K562 (cell line): ENCODE measurements at regions not wholly inside any gene's neighbourhood (a gene's known extent, or its start where the extent isn't known, plus 50 kb on each side); places are given as distances from the start of the nearest gene placed in this dataset.

Experiments used
- ATAC-seq: fragments of 200-7000 bp; cut with Tn5 transposase; 3 replicates; pipeline ENCODE4 v1.9.1; 2020; ENCODE audit warnings: moderate library complexity
- BruUV-seq: library from RNA; stranded (reverse); fragments of 400-500 nt; replicated peaks from 2 replicates; lab custom pipeline; 2021; lab: Mats Ljungman, UMichigan
- CTCF ChIA-PET: fragments of 300-600 bp; formaldehyde crosslinking; extraction: SDS; loops from one replicate; lab custom pipeline; 2021; ENCODE audit warnings: low intra/inter-chr PET ratio; lab: Yijun Ruan, JAX
- POLR2A ChIA-PET: fragments of 300-600, 350-650 bp; sonication (Branson Sonifier 250); formaldehyde crosslinking; extraction: SDS; loops from one replicate; lab custom pipeline; 2021; ENCODE audit warnings: antibody characterized with exemption, inconsistent platforms; lab: Yijun Ruan, JAX
- DNase-seq, 4 experiments: peaks; one replicate each; pipeline versions ENCODE4 v3.0.0 to v3.0.0-alpha.2; 2011 to 2018; ENCODE audit warnings: low spot score in 3 of 4, mixed read lengths in 3 of 4; ENCODE audit errors: extremely low read depth in 1 of 4
- FAIRE-seq: peaks from 2 replicates; lab custom pipeline; 2011; peaks lifted over from hg19 to GRCh38; lab: Jason Lieb, UNC
- H2AFZ ChIP-seq: 2 replicates; pipeline ENCODE4 v1.6.0; 2011; ENCODE audit warnings: low read depth, low read length, control low read depth, inconsistent platforms
- H3K27ac ChIP-seq: fragments of 200-600 bp; 3 replicates; pipeline ENCODE4 v1.8.0; 2011; ENCODE audit warnings: low read depth, mild to moderate bottlenecking, control low read depth, inconsistent platforms, low read length, moderate library complexity, mixed read lengths; ENCODE audit errors: extremely low read depth
- H3K27me3 ChIP-seq, 2 experiments: fragments of 300-600 bp in 1 of 2; 2 replicates in 1 of 2; 3 replicates in 1 of 2; pipeline versions ENCODE4 v1.6.0 to v1.8.0; 2011; ENCODE audit warnings: inconsistent platforms in 2 of 2, low read length in 2 of 2, mild to moderate bottlenecking in 1 of 2, mixed read lengths in 1 of 2, moderate library complexity in 1 of 2; ENCODE audit not compliant: control insufficient read depth in 2 of 2, insufficient read depth in 2 of 2
- H3K36me3 ChIP-seq: fragments of 300-600 bp; 3 replicates; pipeline ENCODE4 v1.8.0; 2011; ENCODE audit warnings: mild to moderate bottlenecking, low read length, inconsistent platforms; ENCODE audit not compliant: control insufficient read depth, insufficient read depth
- H3K4me1 ChIP-seq, 2 experiments: fragments of 200-600 bp in 1 of 2; replicated peaks in 1 of 2; 2 replicates in 1 of 2; 3 replicates in 1 of 2; pipeline versions ENCODE4 v1.5.1 to v1.8.0; 2011; ENCODE audit warnings: inconsistent platforms in 2 of 2, low read length in 2 of 2, mild to moderate bottlenecking in 1 of 2, mixed read lengths in 1 of 2, moderate library complexity in 1 of 2; ENCODE audit not compliant: control insufficient read depth in 2 of 2, insufficient read depth in 2 of 2
- H3K4me2 ChIP-seq: 2 replicates; pipeline ENCODE4 v1.6.1; 2011; ENCODE audit warnings: low read length, control low read depth, inconsistent platforms, mixed read lengths; ENCODE audit not compliant: insufficient read depth
- H3K4me3 ChIP-seq: fragments of 200-600 bp; sonication (generic), shearing (Covaris generic); 2 replicates; pipeline ENCODE4 v1.5.1; 2016; ENCODE audit warnings: control low read depth, inconsistent platforms
- H3K79me2 ChIP-seq: fragments of 200-600 bp; 3 replicates; pipeline ENCODE4 v1.8.0; 2011; ENCODE audit warnings: low read length, inconsistent platforms; ENCODE audit not compliant: control insufficient read depth, insufficient read depth
- H3K9ac ChIP-seq, 2 experiments: 2 replicates each; pipeline versions ENCODE4 v1.6.0 to v1.6.1; 2011; ENCODE audit warnings: low read depth in 2 of 2, low read length in 2 of 2, control low read depth in 1 of 2, inconsistent platforms in 1 of 2, mild to moderate bottlenecking in 1 of 2, mixed read lengths in 1 of 2; ENCODE audit not compliant: insufficient read depth in 1 of 2
- H3K9me1 ChIP-seq: one replicate; pipeline ENCODE4 v1.6.0; 2011; ENCODE audit warnings: inconsistent platforms, mild to moderate bottlenecking, low read length, moderate library complexity; ENCODE audit not compliant: control insufficient read depth, insufficient read depth
- H3K9me3 ChIP-seq: replicated peaks from 2 replicates; pipeline ENCODE4 v1.5.1; 2011; ENCODE audit warnings: low read depth, low read length, inconsistent platforms; ENCODE audit not compliant: control insufficient read depth, insufficient read depth
- H4K20me1 ChIP-seq: replicated peaks from 2 replicates; pipeline ENCODE4 v1.6.1; 2011; ENCODE audit warnings: low read length, inconsistent platforms, mixed read lengths; ENCODE audit not compliant: control insufficient read depth, insufficient read depth
- AFF4 ChIP-seq: sonication (generic); formaldehyde crosslinking; IDR thresholded peaks from 2 replicates; pipeline ENCODE4 v1.8.0; 2023; ENCODE audit warnings: mild to moderate bottlenecking, missing genetic modification reagents
- ARID3B ChIP-seq: fragments of 250-450 bp; sonication (Bioruptor Pico); IDR thresholded peaks from 2 replicates; pipeline ENCODE4 v1.4.0; 2020; ENCODE audit warnings: borderline replicate concordance
- BRD4 ChIP-seq: fragments of 200-600 bp; sonication (generic); IDR thresholded peaks from 2 replicates; pipeline ENCODE4 v1.6.1; 2017; ENCODE audit warnings: inconsistent platforms
- CBX5 ChIP-seq: IDR thresholded peaks from 2 replicates; pipeline ENCODE4 v1.6.1; 2014; ENCODE audit warnings: low read depth, borderline replicate concordance
- CHD2 ChIP-seq: IDR thresholded peaks from 2 replicates; pipeline ENCODE4 v1.6.1; 2011; ENCODE audit warnings: low read depth, low read length
- CXXC5 ChIP-seq: fragments of 250-450 bp; sonication (Bioruptor Pico); IDR thresholded peaks from 2 replicates; pipeline ENCODE4 v1.8.0; 2022; ENCODE audit warnings: inconsistent platforms, mild to moderate bottlenecking, moderate library complexity
- ETV6 ChIP-seq, 3 experiments: fragments of 150-350 bp in 1 of 3; sonication (generic) in 1 of 3; formaldehyde crosslinking in 1 of 3; IDR thresholded peaks; 2 replicates each; pipeline versions ENCODE4 v1.6.1 to v1.8.0; 2014 to 2022; ENCODE audit warnings: borderline replicate concordance in 2 of 3, low read depth in 2 of 3, antibody characterized with exemption in 1 of 3, low read length in 1 of 3, mild to moderate bottlenecking in 1 of 3, missing genetic modification reagents in 1 of 3
- HDAC8 ChIP-seq: fragments of 450-650 bp; IDR thresholded peaks from 2 replicates; pipeline ENCODE4 v1.6.1; 2016; ENCODE audit warnings: mild to moderate bottlenecking, missing genetic modification characterization, moderate library complexity, missing compliant biosample characterization
- NFIC ChIP-seq: fragments of 450-650 bp; IDR thresholded peaks from 2 replicates; pipeline ENCODE4 v1.6.1; 2017; ENCODE audit warnings: mild to moderate bottlenecking, inconsistent platforms
- PHB2 ChIP-seq: fragments of 450-650 bp; IDR thresholded peaks from 2 replicates; pipeline ENCODE4 v1.6.1; 2017; ENCODE audit warnings: low read depth
- PTRF ChIP-seq: fragments of 450-650 bp; IDR thresholded peaks from 2 replicates; pipeline ENCODE4 v1.6.1; 2016; ENCODE audit warnings: mild to moderate bottlenecking, missing genetic modification characterization, missing compliant biosample characterization
- RFX5 ChIP-seq: IDR thresholded peaks from 2 replicates; pipeline ENCODE4 v1.6.1; 2011; ENCODE audit warnings: low read depth, mild to moderate bottlenecking, improper control_type of control experiment, low read length
- VEZF1 ChIP-seq: fragments of 200-800 bp; sonication (Bioruptor generic); IDR thresholded peaks from 2 replicates; pipeline ENCODE4 v1.6.1; 2017; ENCODE audit warnings: missing genetic modification characterization, missing compliant biosample characterization
- ZBTB34 ChIP-seq: fragments of 250-450 bp; sonication (Bioruptor Pico); IDR thresholded peaks from 2 replicates; pipeline ENCODE4 v1.8.0; 2021; ENCODE audit warnings: mild to moderate bottlenecking, moderate library complexity
- ZNF124 ChIP-seq: sonication (generic); formaldehyde crosslinking; IDR thresholded peaks from 2 replicates; pipeline ENCODE4 v1.8.1; 2022; ENCODE audit warnings: missing genetic modification reagents
- ZNF408 ChIP-seq: fragments of 250-450 bp; sonication (Bioruptor Pico); IDR thresholded peaks from 2 replicates; pipeline ENCODE4 v1.4.0; 2020; ENCODE audit warnings: low read depth, mild to moderate bottlenecking, moderate library complexity
- in situ Hi-C: fragments of 300-500 bp; cut with MboI; formaldehyde crosslinking; loops from 4 replicates; pipeline ENCODE4 v1.15.0; 2018; ENCODE audit warnings: inconsistent platforms, mixed read lengths
- intact Hi-C: fragments of 100-400 bp; cut with micrococcal nuclease; formaldehyde crosslinking; loops from 2 replicates; pipeline ENCODE4 v1.14.2; 2022

- no TSS peak for BruUV-seq
- Histone ChIP-seq H3K9me3 (no peaks in the 10 kb centered on the region), H3K9me1 (no peaks in the 10 kb centered on the region), H3K36me3 (no peaks in the 10 kb centered on the region), H3K79me2 (no peaks in the 10 kb centered on the region), H3K4me2 (no peak overlapping the region), H3K4me1 (no peaks in the 10 kb centered on the region), H2AFZ (no peak overlapping the region), H3K9ac (no peak overlapping the region), H4K20me1 (no peaks in the 10 kb centered on the region), H3K27me3 (no peaks in the 10 kb centered on the region), H3K27ac (no peak overlapping the region), H3K4me3 (no peak overlapping the region)
- FAIRE-seq (no peak), DNase-seq (no peak), ATAC-seq (no peak)
- ChIA-PET POLR2A (no interaction called here), CTCF (no interaction called here)
- in situ Hi-C loops (no loop called here), intact Hi-C loops (no loop called here)
- TF ChIP-seq PTRF (tag), result no peak
- TF ChIP-seq PHB2, result no peak
- TF ChIP-seq ARID3B, result no peak
- no peak for TF ChIP-seq NFIC
- TF ChIP-seq ETV6 (IDR thresholded peaks at IDR 0.05; ENCODE audit: borderline replicate concordance in 1 of 2, low read depth in 2 of 2, low read length in 1 of 2), result no peak
- no peak for TF ChIP-seq ETV6 (CRISPR knock-in tag; IDR thresholded peaks at IDR 0.05; ENCODE audit: borderline replicate concordance)
- no peak for TF ChIP-seq CHD2
- no peak for TF ChIP-seq CBX5
- no peak for TF ChIP-seq CXXC5
- TF ChIP-seq BRD4, result no peak
- no peak for TF ChIP-seq VEZF1
- no peak for TF ChIP-seq AFF4 (CRISPR knock-in tag)
- no peak for TF ChIP-seq RFX5
- TF ChIP-seq ZBTB34 (CRISPR knock-in tag), result no peak
- TF ChIP-seq ZNF408 (CRISPR knock-in tag), result no peak
- no peak for TF ChIP-seq ZNF124
- TF ChIP-seq HDAC8, result no peak
Measured at GRCh38 chr12:73486256-73486655, 1051.4 kb upstream of the ATXN7L3B start.
